Hepatocyte (in vitro differentiated cells): ENCODE measurements at regions not wholly inside any gene's neighbourhood (a gene's known extent, or its start where the extent isn't known, plus 50 kb on each side); places are given as distances from the start of the nearest gene placed in this dataset.

Source experiments
- DNase-seq: peaks from one replicate; pipeline ENCODE4 v3.0.0-alpha.2; 2016; ENCODE audit warnings: low spot score
- H2AFZ ChIP-seq: fragments of 200-600 bp; sonication (generic); 2 replicates; pipeline ENCODE4 v1.6.0; 2016; ENCODE audit warnings: antibody characterized with exemption, mild to moderate bottlenecking
- H3K27ac ChIP-seq: fragments of 200-600 bp; sonication (generic); 2 replicates; pipeline ENCODE4 v1.5.1; 2016; ENCODE audit warnings: mild to moderate bottlenecking
- H3K27me3 ChIP-seq: fragments of 200-600 bp; sonication (generic); 2 replicates; pipeline ENCODE4 v1.6.1; 2016
- H3K36me3 ChIP-seq: fragments of 200-600 bp; sonication (generic); replicated peaks from 2 replicates; pipeline ENCODE4 v1.5.1; 2016; ENCODE audit warnings: low read depth; ENCODE audit not compliant: insufficient read depth
- H3K4me1 ChIP-seq: fragments of 200-600 bp; sonication (generic); 2 replicates; pipeline ENCODE4 v1.5.1; 2016; ENCODE audit warnings: mild to moderate bottlenecking, moderate library complexity; ENCODE audit not compliant: insufficient read depth
- H3K4me2 ChIP-seq: fragments of 200-600 bp; sonication (generic); 2 replicates; pipeline ENCODE4 v1.6.0; 2016
- H3K4me3 ChIP-seq: fragments of 200-600 bp; sonication (generic); 2 replicates; pipeline ENCODE4 v1.5.1; 2016; ENCODE audit warnings: mild to moderate bottlenecking
- H3K79me2 ChIP-seq: fragments of 200-600 bp; sonication (generic); 2 replicates; pipeline ENCODE4 v1.6.0; 2017; ENCODE audit warnings: mild to moderate bottlenecking
- H3K9me2 ChIP-seq: fragments of 200-600 bp; sonication (generic); replicated peaks from 2 replicates; pipeline ENCODE4 v1.6.0; 2017; ENCODE audit warnings: mild to moderate bottlenecking; ENCODE audit not compliant: insufficient read depth
- H3K9me3 ChIP-seq: fragments of 200-600 bp; sonication (generic); 2 replicates; pipeline ENCODE4 v1.5.1; 2016; ENCODE audit warnings: low read depth, mild to moderate bottlenecking
- H4K20me1 ChIP-seq: fragments of 200-600 bp; sonication (generic); 2 replicates; pipeline ENCODE4 v1.6.0; 2016; ENCODE audit warnings: mild to moderate bottlenecking; ENCODE audit not compliant: insufficient read depth, poor library complexity, severe bottlenecking
- EZH2 ChIP-seq: fragments of 200-600 bp; sonication (generic); IDR thresholded peaks from 2 replicates; pipeline ENCODE4 v1.6.1; 2016; ENCODE audit warnings: antibody characterized with exemption, mild to moderate bottlenecking, borderline replicate concordance
- EZH2phosphoT487 ChIP-seq: fragments of 200-600 bp; sonication (generic); IDR thresholded peaks from one replicate; pipeline ENCODE4 v1.6.1; 2018; ENCODE audit warnings: antibody characterized with exemption, mild to moderate bottlenecking, low read depth, moderate library complexity; ENCODE audit not compliant: unreplicated experiment, severe bottlenecking
- WGBS: methylation state at CpG from one replicate; pipeline ENCODE4 v1.1.6; 2016; ENCODE audit warnings: low lambda C conversion rate; ENCODE audit errors: missing lambda C conversion rate; 5-methylcytosine and 5-hydroxymethylcytosine counted together
- TF ChIP-seq, protein P1 (sequence below): fragments of 200-600 bp; sonication (generic); IDR thresholded peaks from 2 replicates; pipeline ENCODE4 v1.5.1; 2016; ENCODE audit warnings: antibody characterized with exemption, mild to moderate bottlenecking; ENCODE audit not compliant: poor library complexity

- no peak overlapping the region for H2AFZ ChIP-seq
- H3K4me3 ChIP-seq, result no peak overlapping the region
- no peak overlapping the region for H3K4me2 ChIP-seq
- WGBS, result 57% methylated on average over 7 of the region's 7 CpGs
- no peak for DNase-seq
- no peaks in the 10 kb centered on the region for H3K9me2 ChIP-seq
- no peaks in the 10 kb centered on the region for H3K36me3 ChIP-seq
- H3K27me3 ChIP-seq, result no peaks in the 10 kb centered on the region
- H3K27ac ChIP-seq, result no peak overlapping the region
- no peaks in the 10 kb centered on the region for H4K20me1 ChIP-seq
- TF ChIP-seq EZH2 (no peak), EZH2phosphoT487 (no peak)
- TF ChIP-seq, protein P1, sequence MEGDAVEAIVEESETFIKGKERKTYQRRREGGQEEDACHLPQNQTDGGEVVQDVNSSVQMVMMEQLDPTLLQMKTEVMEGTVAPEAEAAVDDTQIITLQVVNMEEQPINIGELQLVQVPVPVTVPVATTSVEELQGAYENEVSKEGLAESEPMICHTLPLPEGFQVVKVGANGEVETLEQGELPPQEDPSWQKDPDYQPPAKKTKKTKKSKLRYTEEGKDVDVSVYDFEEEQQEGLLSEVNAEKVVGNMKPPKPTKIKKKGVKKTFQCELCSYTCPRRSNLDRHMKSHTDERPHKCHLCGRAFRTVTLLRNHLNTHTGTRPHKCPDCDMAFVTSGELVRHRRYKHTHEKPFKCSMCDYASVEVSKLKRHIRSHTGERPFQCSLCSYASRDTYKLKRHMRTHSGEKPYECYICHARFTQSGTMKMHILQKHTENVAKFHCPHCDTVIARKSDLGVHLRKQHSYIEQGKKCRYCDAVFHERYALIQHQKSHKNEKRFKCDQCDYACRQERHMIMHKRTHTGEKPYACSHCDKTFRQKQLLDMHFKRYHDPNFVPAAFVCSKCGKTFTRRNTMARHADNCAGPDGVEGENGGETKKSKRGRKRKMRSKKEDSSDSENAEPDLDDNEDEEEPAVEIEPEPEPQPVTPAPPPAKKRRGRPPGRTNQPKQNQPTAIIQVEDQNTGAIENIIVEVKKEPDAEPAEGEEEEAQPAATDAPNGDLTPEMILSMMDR, result no peak
- no peaks in the 10 kb centered on the region for H3K4me1 ChIP-seq
- H3K9me3 ChIP-seq, result no peaks in the 10 kb centered on the region
- no peaks in the 10 kb centered on the region for H3K79me2 ChIP-seq
Observed at GRCh38 chr4:81891005-81891996, 419.6 kb upstream of the RASGEF1B start.

DNA sequence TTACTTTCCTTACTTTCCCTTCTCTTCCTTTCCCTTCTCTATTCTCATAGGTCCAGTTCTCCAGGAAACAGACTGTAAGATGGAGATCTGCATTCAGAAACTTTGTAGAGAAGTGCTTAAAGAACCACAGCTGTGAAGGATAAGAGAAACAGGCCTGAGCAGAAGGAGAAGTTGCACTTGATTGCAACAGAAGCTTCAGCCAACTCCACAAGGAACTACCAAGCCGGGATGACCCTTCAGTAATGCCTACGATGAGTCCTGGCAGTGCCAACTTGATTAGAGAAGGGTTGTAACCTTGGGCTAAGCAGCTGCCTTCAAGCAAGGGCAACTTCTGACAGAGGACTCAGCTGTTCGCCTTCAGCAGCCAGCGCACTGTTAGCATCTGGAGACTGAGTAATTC lies 413.3 kb upstream of the RASGEF1B start:
- 96% methylated on average over 4 of the region's 4 CpGs for WGBS
- no peak overlapping the region for H3K4me3 ChIP-seq
- H3K4me2 ChIP-seq, result no peak overlapping the region
- H3K27ac ChIP-seq, result no peak overlapping the region
- TF ChIP-seq, protein P1, result no peak
- TF ChIP-seq EZH2 (no peak), EZH2phosphoT487 (no peak)
- no peaks in the 10 kb centered on the region for H3K36me3 ChIP-seq
- peaks cover 3% of the 10 kb centered on the region for H3K9me3 ChIP-seq
- no peak overlapping the region for H2AFZ ChIP-seq
- no peak for DNase-seq
- no peaks in the 10 kb centered on the region for H3K27me3 ChIP-seq
- H3K4me1 ChIP-seq, result no peaks in the 10 kb centered on the region
- peaks cover 2% of the 10 kb centered on the region for H4K20me1 ChIP-seq
- H3K9me2 ChIP-seq, result no peaks in the 10 kb centered on the region
- H3K79me2 ChIP-seq, result peaks cover 5% of the 10 kb centered on the region

DNA sequence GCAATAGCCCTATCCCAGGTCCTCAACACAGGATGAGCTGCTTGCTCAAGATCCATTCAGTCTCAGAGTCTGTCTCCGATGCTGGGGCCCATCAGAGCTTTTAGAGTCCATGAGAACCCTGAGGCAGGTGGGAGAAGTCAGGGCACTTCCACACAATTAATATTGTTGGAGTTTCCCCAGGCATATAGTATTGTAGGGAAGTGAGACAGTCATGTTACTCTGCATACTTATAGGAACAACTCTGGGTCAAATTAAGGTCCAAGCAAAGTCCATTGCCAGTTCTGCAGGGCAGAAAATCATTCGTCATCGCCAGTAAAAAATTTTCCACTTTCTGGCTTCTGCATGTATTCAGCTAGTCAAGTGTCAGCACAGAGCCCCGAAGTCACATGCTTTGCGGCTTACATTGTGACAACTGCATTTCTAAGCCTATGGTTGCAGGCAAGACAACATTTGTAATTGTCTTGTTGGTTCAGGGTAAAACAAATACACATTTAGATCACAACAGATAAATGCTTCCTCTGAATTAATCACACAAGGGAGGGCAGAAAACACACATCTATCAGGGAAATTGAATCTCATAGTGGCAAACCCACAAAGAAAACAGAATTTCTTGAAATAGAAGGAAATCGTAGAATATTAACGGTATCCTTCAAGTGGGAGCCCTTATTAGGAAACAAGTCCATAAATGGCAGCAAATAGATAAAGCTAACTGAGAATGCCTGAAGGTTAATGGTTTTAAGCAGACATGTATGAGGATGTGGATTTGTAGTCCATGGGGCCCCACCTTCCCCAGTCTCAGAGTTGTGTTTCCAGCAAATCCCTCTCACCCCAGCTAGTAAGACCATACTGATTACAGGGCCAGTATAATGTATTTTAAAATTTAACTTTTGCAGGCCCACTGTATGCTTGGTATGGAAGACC lies 412.1 kb upstream of the RASGEF1B start:
- Histone ChIP-seq H3K9me3 (peaks cover 3% of the 10 kb centered on the region), H2AFZ (no peak overlapping the region), H3K4me2 (no peak overlapping the region), H3K9me2 (no peaks in the 10 kb centered on the region), H3K27ac (peak overlapping the region; percentile 74), H3K27me3 (no peaks in the 10 kb centered on the region), H3K79me2 (peaks cover 5% of the 10 kb centered on the region), H3K4me3 (no peak overlapping the region), H3K36me3 (no peaks in the 10 kb centered on the region), H3K4me1 (no peaks in the 10 kb centered on the region), H4K20me1 (peaks cover 2% of the 10 kb centered on the region)
- TF ChIP-seq, protein P1, result no peak
- no peak for TF ChIP-seq EZH2phosphoT487
- TF ChIP-seq EZH2, result no peak
- WGBS, result 70% methylated on average over 7 of the region's 7 CpGs
- peak; percentile 62 for DNase-seq
